GM10266 (cell line): ENCODE measurements at regions not wholly inside any gene's neighbourhood (a gene's known extent, or its start where the extent isn't known, plus 50 kb on each side); places are given as distances from the start of the nearest gene placed in this dataset.

Source experiments
- DNase-seq: peaks from one replicate; pipeline ENCODE4 v3.0.0; 2012; ENCODE audit errors: extremely low spot score
- TF ChIP-seq, protein P1 (sequence below): IDR thresholded peaks from 2 replicates; pipeline ENCODE4 v1.5.1; 2012; ENCODE audit warnings: mild to moderate bottlenecking, low read depth; ENCODE audit not compliant: control insufficient read depth, insufficient read depth; ENCODE audit errors: missing control alignments

DNA sequence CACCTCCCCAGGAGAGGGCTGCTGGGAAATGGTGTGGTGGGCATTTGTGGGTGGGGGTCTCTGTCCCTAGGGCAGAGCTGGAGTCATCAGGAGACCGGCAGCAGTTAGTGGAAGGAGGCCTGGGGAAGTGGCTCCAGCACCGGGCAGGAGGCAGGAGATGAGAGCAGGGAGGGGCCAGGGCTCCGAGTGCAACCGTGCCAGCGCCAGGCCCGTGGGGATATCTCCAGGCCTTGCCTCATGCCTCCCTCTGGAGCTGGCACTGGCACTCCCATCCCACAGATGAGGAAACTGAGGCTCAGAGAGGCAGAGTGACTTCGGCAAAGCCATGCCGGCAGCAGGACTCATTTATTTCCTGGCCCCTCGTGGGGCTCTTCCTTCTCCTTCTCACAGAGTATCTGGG, 83.5 kb downstream of the HMX1 start:
- TF ChIP-seq, protein P1, sequence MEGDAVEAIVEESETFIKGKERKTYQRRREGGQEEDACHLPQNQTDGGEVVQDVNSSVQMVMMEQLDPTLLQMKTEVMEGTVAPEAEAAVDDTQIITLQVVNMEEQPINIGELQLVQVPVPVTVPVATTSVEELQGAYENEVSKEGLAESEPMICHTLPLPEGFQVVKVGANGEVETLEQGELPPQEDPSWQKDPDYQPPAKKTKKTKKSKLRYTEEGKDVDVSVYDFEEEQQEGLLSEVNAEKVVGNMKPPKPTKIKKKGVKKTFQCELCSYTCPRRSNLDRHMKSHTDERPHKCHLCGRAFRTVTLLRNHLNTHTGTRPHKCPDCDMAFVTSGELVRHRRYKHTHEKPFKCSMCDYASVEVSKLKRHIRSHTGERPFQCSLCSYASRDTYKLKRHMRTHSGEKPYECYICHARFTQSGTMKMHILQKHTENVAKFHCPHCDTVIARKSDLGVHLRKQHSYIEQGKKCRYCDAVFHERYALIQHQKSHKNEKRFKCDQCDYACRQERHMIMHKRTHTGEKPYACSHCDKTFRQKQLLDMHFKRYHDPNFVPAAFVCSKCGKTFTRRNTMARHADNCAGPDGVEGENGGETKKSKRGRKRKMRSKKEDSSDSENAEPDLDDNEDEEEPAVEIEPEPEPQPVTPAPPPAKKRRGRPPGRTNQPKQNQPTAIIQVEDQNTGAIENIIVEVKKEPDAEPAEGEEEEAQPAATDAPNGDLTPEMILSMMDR = no peak
- no peak for DNase-seq

DNA sequence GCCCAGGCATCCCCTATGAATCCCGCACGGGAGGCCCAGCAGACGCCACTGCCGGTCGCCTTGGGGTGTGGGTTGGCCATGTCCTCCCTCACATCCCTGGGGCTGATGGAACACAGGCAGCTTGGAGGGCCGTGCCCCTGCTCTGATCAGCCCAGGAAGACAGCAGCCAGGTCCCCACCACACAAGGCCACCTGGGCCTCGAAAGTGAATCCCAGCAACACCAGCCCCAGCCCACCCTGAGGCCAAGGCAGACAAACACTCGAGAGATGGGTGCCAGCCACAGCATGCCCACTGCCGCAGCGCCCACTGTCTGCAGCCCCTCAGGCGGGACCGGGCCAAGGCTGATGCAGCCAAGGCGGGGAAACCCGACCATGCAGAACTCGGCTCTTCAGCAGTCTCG, 85.5 kb downstream of the HMX1 start:
- TF ChIP-seq, protein P1 = no peak
- DNase-seq = no peak

DNA sequence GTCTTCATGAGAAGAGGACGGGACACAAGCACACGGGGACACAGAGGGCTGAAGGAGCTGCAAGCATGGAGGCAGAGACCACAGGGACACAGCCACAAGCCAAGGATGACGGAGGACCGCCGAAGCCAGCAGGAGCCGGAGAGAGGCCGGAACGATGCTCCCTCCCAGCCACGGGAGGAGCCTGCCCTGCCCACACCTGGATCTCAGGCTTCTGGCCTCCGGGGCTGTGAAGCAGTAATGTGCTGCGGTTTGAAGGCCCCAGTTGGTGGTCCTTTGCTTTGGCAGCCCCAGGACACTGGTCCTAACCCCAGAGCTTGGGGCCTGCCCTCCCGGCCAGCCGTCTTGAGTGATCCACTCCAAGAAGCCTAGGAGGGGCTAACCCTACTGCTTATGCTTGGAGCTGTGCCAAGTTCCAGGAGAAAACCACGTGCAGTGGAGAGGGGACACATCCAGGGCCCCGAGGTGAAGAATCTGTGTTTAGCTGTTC, 85.9 kb downstream of the HMX1 start:
- no peak for DNase-seq
- TF ChIP-seq, protein P1 = no peak

DNA sequence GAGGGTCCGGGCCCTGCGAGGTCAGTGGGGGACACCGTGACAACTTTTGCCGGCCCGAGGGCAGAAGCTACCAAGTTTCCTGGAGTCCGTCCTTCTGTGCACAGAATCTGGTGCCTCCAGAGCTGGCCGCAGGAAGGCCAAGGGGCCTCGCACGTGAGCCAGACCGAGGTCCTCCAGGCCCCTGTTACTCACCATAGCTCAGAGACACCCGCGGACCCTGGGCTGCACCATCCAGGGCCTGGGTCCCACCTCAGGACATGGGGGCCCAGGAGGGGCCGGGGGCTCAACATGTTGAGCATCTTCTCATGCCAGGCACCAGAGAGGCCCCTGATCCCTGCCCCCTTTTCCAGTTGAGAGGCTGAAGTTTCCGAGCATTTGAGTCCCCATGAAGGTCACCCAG, 87.9 kb downstream of the HMX1 start:
- TF ChIP-seq, protein P1 = no peak
- DNase-seq = no peak

DNA sequence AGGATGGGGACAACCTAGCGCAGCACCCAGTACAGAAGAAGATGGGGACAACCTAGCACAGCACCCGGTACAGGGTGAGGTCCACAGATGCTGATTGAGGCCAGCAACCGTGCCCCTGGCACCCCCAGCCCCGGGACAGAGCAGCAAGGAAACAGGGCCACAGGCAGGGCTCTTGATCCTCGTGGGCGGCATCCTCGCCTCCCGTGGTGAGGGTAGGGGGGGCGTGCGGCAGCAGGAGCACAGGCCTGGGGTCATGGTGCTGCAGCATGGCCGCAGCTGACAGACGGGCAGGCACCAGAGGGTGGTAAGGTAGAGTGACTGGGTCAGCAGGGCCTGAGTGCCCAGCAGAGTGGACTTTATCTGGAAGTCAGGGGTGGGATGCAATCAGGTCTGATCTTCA, 89.5 kb downstream of the HMX1 start:
- DNase-seq = no peak
- TF ChIP-seq, protein P1 = no peak

DNA sequence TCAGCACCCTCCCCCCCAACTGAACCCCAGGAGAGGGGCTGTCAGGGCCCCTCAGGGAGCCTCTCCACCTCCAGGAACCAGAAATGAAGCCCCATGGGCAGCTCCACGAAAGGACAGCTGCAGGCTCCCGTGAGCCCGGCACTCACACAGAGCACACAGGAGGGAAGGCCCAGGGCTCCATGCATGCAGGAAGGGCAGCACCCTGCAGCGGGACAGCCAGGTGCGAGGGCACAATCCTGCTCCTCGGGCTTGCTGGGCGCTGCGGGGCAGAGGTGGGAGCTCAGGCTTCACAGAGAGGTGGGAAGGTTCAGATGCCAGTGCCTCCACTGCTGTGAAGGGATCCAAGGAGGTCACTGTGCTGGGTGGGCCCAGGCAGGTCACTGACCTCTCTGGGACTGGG, 90.0 kb downstream of the HMX1 start:
- TF ChIP-seq, protein P1 = no peak

DNA sequence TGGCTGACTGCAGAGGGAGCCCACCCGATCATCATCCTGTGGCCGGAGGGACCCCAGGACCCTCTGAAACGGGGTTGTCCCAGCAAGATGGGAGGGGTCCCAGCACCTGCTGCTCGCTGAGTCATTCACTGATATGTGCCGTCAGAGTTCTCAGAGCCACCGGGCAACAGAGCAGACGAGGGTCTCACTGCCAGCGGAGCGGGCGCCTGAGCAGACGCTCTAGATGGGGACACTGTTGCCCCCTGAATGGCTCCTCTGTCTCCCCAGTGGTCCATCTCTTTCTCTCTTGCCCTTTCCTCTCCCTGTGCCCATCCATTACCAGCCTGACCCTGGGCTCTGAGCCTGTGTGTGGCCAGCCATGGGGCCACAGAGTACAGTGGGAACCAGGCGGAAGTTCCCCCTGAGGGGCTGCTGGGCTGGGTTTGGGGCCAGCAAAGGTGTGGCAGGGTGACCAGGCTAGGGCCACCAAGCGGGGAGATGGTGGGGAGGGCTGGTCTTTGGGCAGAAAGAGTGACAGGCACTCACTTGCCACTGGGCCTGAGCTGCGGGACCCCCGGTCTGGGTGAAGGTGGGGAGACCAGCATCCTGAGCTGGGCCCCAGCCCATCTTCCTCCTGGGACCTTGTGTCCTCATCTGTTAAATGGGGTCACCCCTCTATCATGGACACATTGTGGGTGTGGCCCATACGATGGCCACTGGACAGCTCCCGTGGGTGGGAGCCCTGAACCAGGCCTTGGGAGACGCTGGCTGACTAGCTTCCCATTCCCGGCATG, 90.9 kb downstream of the HMX1 start:
- DNase-seq = no peak

More for the DNA sequence above, 90.0 kb downstream of the HMX1 start:
- no peak for DNase-seq

More for the DNA sequence above, 90.9 kb downstream of the HMX1 start:
- TF ChIP-seq, protein P1 = no peak
